Stomach (tissue), 8 donors: ENCODE measurements at regions not wholly inside any gene's neighbourhood (a gene's known extent, or its start where the extent isn't known, plus 50 kb on each side); places are given as distances from the start of the nearest gene placed in this dataset.
"Not testable (repeated sequence)": the region's sequence is repeated elsewhere in the genome, so short reads cannot be mapped to it uniquely, and the experiment has no call there.

Source experiments
- DNase-seq, 2 donors: peaks; one replicate each; pipeline versions ENCODE4 v3.0.0 to v3.0.0-alpha.2; 2013 to 2019
- H3K27ac ChIP-seq, 5 donors: fragments of 200-600 bp in 4 of 5; sonication (generic) in 4 of 5; one replicate each; pipeline ENCODE4 v1.5.1; 2013 to 2019; ENCODE audit warnings: mild to moderate bottlenecking in 1 of 5, moderate library complexity in 1 of 5
- H3K27me3 ChIP-seq, 3 donors: fragments of 200-600 bp; sonication (generic); one replicate each; pipeline ENCODE4 v1.5.1; 2017 to 2019; ENCODE audit warnings: mixed run types in 1 of 3
- H3K36me3 ChIP-seq, 4 donors: fragments of 200-600 bp; sonication (generic); 1 replicate in 3 of 4; 2 replicates in 1 of 4; pipeline ENCODE4 v1.5.1; 2016 to 2019
- H3K4me1 ChIP-seq, 4 donors: fragments of 200-600 bp; sonication (generic); one replicate each; pipeline ENCODE4 v1.5.1; 2016 to 2019
- H3K4me3 ChIP-seq, 4 donors: fragments of 200-600 bp; sonication (generic) in 3 of 4; one replicate each; pipeline ENCODE4 v1.5.1; 2016 to 2019; ENCODE audit warnings: mild to moderate bottlenecking in 1 of 4
- H3K9me3 ChIP-seq, 4 donors: fragments of 200-600 bp; sonication (generic); one replicate each; pipeline ENCODE4 v1.5.1; 2016 to 2019
- CTCF ChIP-seq, 7 experiments: fragments of 450-650 bp in 4 of 7; fragments of 200-600 bp in 3 of 7; sonication (generic) in 3 of 7; IDR thresholded peaks; one replicate each; pipeline ENCODE4 v1.5.1; 2016 to 2019; ENCODE audit warnings: antibody characterized with exemption in 7 of 7, control low read depth in 2 of 7, mild to moderate bottlenecking in 1 of 7
- EP300 ChIP-seq: sonication (generic); formaldehyde crosslinking; IDR thresholded peaks from one replicate; pipeline ENCODE4 v1.6.1; 2017; ENCODE audit warnings: antibody characterized with exemption
- POLR2A ChIP-seq, 4 donors: fragments of 450-650 bp; IDR thresholded peaks; one replicate each; pipeline ENCODE4 v1.6.1; 2016; ENCODE audit warnings: antibody characterized with exemption in 4 of 4, control low read depth in 2 of 4, mild to moderate bottlenecking in 1 of 4, moderate library complexity in 1 of 4
- POLR2AphosphoS5 ChIP-seq, 3 donors: sonication (generic); formaldehyde crosslinking; IDR thresholded peaks; one replicate each; pipeline ENCODE4 v1.6.1; 2016; ENCODE audit warnings: antibody characterized with exemption in 3 of 3
- WGBS, 5 donors: extraction: QIAGEN DNeasy Blood & Tissue Kit in 3 of 5; methylation state at CpG; one replicate each; pipeline versions ENCODE4 v1.1.5 to v1.1.7; 2013 to 2018; 5-methylcytosine and 5-hydroxymethylcytosine counted together
- intact Hi-C: fragments of 100-400 bp; cut with DNase I; formaldehyde crosslinking; loops from one replicate; pipeline ENCODE4 v1.15.1; 2023; ENCODE audit warnings: low total_unique reads
- donor health status: healthy with polysubstance abuse.
- donor health status: Bipolar disorder and iron deficiency.
- donor health status: healthy.

- Histone ChIP-seq H3K27ac (no peak overlapping the region), H3K27me3 (no peaks in the 10 kb centered on the region), H3K4me1 (no peaks in the 10 kb centered on the region), H3K4me3 (no peak overlapping the region), H3K36me3 (no peaks in the 10 kb centered on the region), H3K9me3 (no peaks in the 10 kb centered on the region)
- intact Hi-C loops, result no loop called here
- no peak for TF ChIP-seq EP300
- 96 to 98% (median 97%) methylated on average over 3 of the region's 3 CpGs for WGBS, 5 donors
- no peak for DNase-seq
These were observed 1046.9 kb downstream of the DNAJB9 start for GRCh38 chr7:109616551-109617069.

- Histone ChIP-seq H3K4me1 (no peaks in the 10 kb centered on the region), H3K27me3 (no peaks in the 10 kb centered on the region), H3K9me3 (peaks cover 0 to 10% (median 0%) of the 10 kb centered on the region in 4 donors), H3K27ac (no peak overlapping the region), H3K36me3 (no peaks in the 10 kb centered on the region), H3K4me3 (no peak overlapping the region)
- WGBS, 5 donors, result 86 to 95% (median 94%) methylated on average over 1 of the region's 1 CpG
- TF ChIP-seq POLR2AphosphoS5 (IDR thresholded peaks at IDR 0.05), result no peak
- no peak for TF ChIP-seq CTCF (IDR thresholded peaks at IDR 0.05)
- TF ChIP-seq EP300, result no peak
- TF ChIP-seq POLR2A (IDR thresholded peaks at IDR 0.05), result no peak
- intact Hi-C loops, result no loop called here
- DNase-seq, result no peak
These were observed 1052.6 kb downstream of the DNAJB9 start for GRCh38 chr7:109622320-109622719.

- H3K27ac ChIP-seq, H3K36me3 ChIP-seq, H3K4me1 ChIP-seq, intact Hi-C loops, DNase-seq, H3K4me3 ChIP-seq, H3K27me3 ChIP-seq: not testable (repeated sequence)
- 77 to 85% (median 81%) methylated on average over 8 of the region's 8 CpGs for WGBS, 5 donors
- H3K9me3 ChIP-seq, result peaks cover 0 to 12% (median 10%) of the 10 kb centered on the region in 4 donors
These were observed 1063.2 kb downstream of the DNAJB9 start for GRCh38 chr7:109632890-109633289.

- DNase-seq, result no peak
- H3K27ac ChIP-seq, result no peak overlapping the region
- H3K36me3 ChIP-seq, result no peaks in the 10 kb centered on the region
- no peaks in the 10 kb centered on the region for H3K4me1 ChIP-seq
- H3K9me3 ChIP-seq, result peaks cover 0 to 12% (median 10%) of the 10 kb centered on the region in 4 donors
- 66 to 79% (median 74%) methylated on average over 3 of the region's 3 CpGs for WGBS, 5 donors
- TF ChIP-seq EP300, result no peak
- H3K27me3 ChIP-seq, result no peaks in the 10 kb centered on the region
- H3K4me3 ChIP-seq, result no peak overlapping the region
- intact Hi-C loops, result no loop called here
These were observed 1065.7 kb downstream of the DNAJB9 start for GRCh38 chr7:109635374-109635773.

- TF ChIP-seq EP300, result no peak
- no peak for TF ChIP-seq POLR2AphosphoS5 (IDR thresholded peaks at IDR 0.05)
- no peak for TF ChIP-seq POLR2A (IDR thresholded peaks at IDR 0.05)
- no peak for TF ChIP-seq CTCF (IDR thresholded peaks at IDR 0.05)
- Histone ChIP-seq H3K9me3 (peaks cover 0 to 10% (median 9%) of the 10 kb centered on the region in 4 donors), H3K27me3 (no peaks in the 10 kb centered on the region), H3K36me3 (no peaks in the 10 kb centered on the region), H3K4me3 (no peak overlapping the region), H3K4me1 (no peaks in the 10 kb centered on the region), H3K27ac (no peak overlapping the region)
- intact Hi-C loops, result no loop called here
- WGBS, 5 donors, result 67 to 75% (median 73%) methylated on average over 4 of the region's 4 CpGs
- no peak for DNase-seq
These were observed 1067.8 kb downstream of the DNAJB9 start for GRCh38 chr7:109637428-109637990.

GRCh38 chr7:109638321-109638720 is 1068.6 kb downstream of the DNAJB9 start:
- Histone ChIP-seq H3K27me3 (no peaks in the 10 kb centered on the region), H3K9me3 (peaks cover 0 to 2% (median 1%) of the 10 kb centered on the region in 4 donors), H3K4me3 (no peak overlapping the region), H3K27ac (no peak overlapping the region), H3K4me1 (no peaks in the 10 kb centered on the region), H3K36me3 (no peaks in the 10 kb centered on the region)
- 65 to 86% (median 71%) methylated on average over 2 of the region's 2 CpGs for WGBS, 5 donors
- TF ChIP-seq EP300 (no peak), CTCF (IDR thresholded peaks at IDR 0.05) (no peak), POLR2A (IDR thresholded peaks at IDR 0.05) (no peak), POLR2AphosphoS5 (IDR thresholded peaks at IDR 0.05) (no peak)
- intact Hi-C loops, result no loop called here
- DNase-seq, result no peak
